GM12878 (cell line): ENCODE measurements at regions not wholly inside any gene's neighbourhood (a gene's known extent, or its start where the extent isn't known, plus 50 kb on each side); places are given as distances from the start of the nearest gene placed in this dataset.

ENCODE experiments used
- ATAC-seq: fragments of 200-7000 bp; cut with Tn5 transposase; 3 replicates; pipeline ENCODE4 v1.9.1; 2020; ENCODE audit warnings: mild to moderate bottlenecking, moderate library complexity
- BruUV-seq: library from RNA; stranded (reverse); fragments of 400-500 nt; replicated peaks from 2 replicates; lab custom pipeline; 2021; lab: Mats Ljungman, UMichigan
- CTCF ChIA-PET: fragments of 300-600 bp; sonication (Branson Sonifier 250); formaldehyde crosslinking; extraction: SDS; loops from one replicate; lab custom pipeline; 2021; ENCODE audit warnings: inconsistent platforms; lab: Yijun Ruan, JAX
- POLR2A ChIA-PET: fragments of 350-600 bp; formaldehyde crosslinking; extraction: SDS; loops from one replicate; lab custom pipeline; 2021; ENCODE audit warnings: inconsistent platforms; lab: Charles Lee
- RAD21 ChIA-PET: fragments of 300-600 bp; sonication (Branson Sonifier 250); formaldehyde crosslinking; loops from one replicate; lab custom pipeline; 2023; ENCODE audit warnings: antibody characterized with exemption; ENCODE audit not compliant: unreplicated experiment; lab: Charles Lee
- SMC1A ChIA-PET: fragments of 300-600 bp; sonication (Branson Sonifier 250); formaldehyde crosslinking; loops from one replicate; lab custom pipeline; 2023; ENCODE audit not compliant: unreplicated experiment, uncharacterized antibody; lab: Charles Lee
- DNase-seq: peaks from one replicate; pipeline ENCODE4 v3.0.0-alpha.2; 2011; ENCODE audit warnings: low read depth, low spot score
- FAIRE-seq: peaks from 3 replicates; lab custom pipeline; 2011; peaks lifted over from hg19 to GRCh38; lab: Jason Lieb, UNC
- H2AFZ ChIP-seq: 2 replicates; pipeline ENCODE4 v1.6.0; 2011; ENCODE audit warnings: low read depth, low read length, control low read depth; ENCODE audit not compliant: control insufficient read depth
- H3K27ac ChIP-seq: 2 replicates; pipeline ENCODE4 v1.5.1; 2011; ENCODE audit warnings: control low read depth; ENCODE audit not compliant: control insufficient read depth, insufficient read depth
- H3K27me3 ChIP-seq, 2 experiments: replicated peaks in 1 of 2; 2 replicates each; pipeline versions ENCODE4 v1.6.0 to v1.6.1; 2011; ENCODE audit warnings: low read length in 1 of 2; ENCODE audit not compliant: control insufficient read depth in 2 of 2, insufficient read depth in 2 of 2
- H3K36me3 ChIP-seq, 2 experiments: 2 replicates each; pipeline ENCODE4 v1.5.1; 2011; ENCODE audit warnings: low read length in 1 of 2; ENCODE audit not compliant: control insufficient read depth in 2 of 2, insufficient read depth in 2 of 2
- H3K4me1 ChIP-seq: 2 replicates; pipeline ENCODE4 v1.6.1; 2011; ENCODE audit warnings: mild to moderate bottlenecking, low read length, moderate library complexity, mixed read lengths; ENCODE audit not compliant: control insufficient read depth, insufficient read depth
- H3K4me2 ChIP-seq: 2 replicates; pipeline ENCODE4 v1.6.0; 2011; ENCODE audit warnings: control low read depth; ENCODE audit not compliant: control insufficient read depth, insufficient read depth
- H3K4me3 ChIP-seq: fragments of 200-600 bp; sonication (generic); 2 replicates; pipeline ENCODE4 v1.5.1; 2016
- H3K79me2 ChIP-seq: 2 replicates; pipeline ENCODE4 v1.6.0; 2011; ENCODE audit warnings: low read length; ENCODE audit not compliant: control insufficient read depth, insufficient read depth
- H3K9ac ChIP-seq: 2 replicates; pipeline ENCODE4 v1.8.0; 2011; ENCODE audit warnings: low read length, control low read depth, mixed read lengths; ENCODE audit not compliant: control insufficient read depth, insufficient read depth
- H3K9me3 ChIP-seq: replicated peaks from 3 replicates; pipeline ENCODE4 v1.5.1; 2011; ENCODE audit warnings: mild to moderate bottlenecking, low read length; ENCODE audit not compliant: control insufficient read depth, insufficient read depth
- H4K20me1 ChIP-seq: 2 replicates; pipeline ENCODE4 v1.6.0; 2011; ENCODE audit not compliant: control insufficient read depth, insufficient read depth
- BCL11A ChIP-seq: IDR thresholded peaks from 2 replicates; pipeline ENCODE4 v1.6.1; 2011; ENCODE audit warnings: low read depth, low read length
- BCL3 ChIP-seq: IDR thresholded peaks from 2 replicates; pipeline ENCODE4 v1.6.1; 2011; ENCODE audit warnings: borderline replicate concordance, low read depth, mild to moderate bottlenecking, moderate library complexity, low read length; ENCODE audit not compliant: insufficient read depth, poor library complexity, severe bottlenecking
- CUX1 ChIP-seq: IDR thresholded peaks from 2 replicates; pipeline ENCODE4 v1.6.1; 2012; ENCODE audit warnings: improper control_type of control experiment, low read depth, low read length; ENCODE audit not compliant: insufficient replicate concordance
- PAX5 ChIP-seq: IDR thresholded peaks from 2 replicates; pipeline ENCODE4 v1.6.1; 2011; ENCODE audit warnings: low read depth, low read length, borderline replicate concordance
- SIN3A ChIP-seq: IDR thresholded peaks from 2 replicates; pipeline ENCODE4 v1.6.1; 2012; ENCODE audit warnings: low read depth, low read length, improper control_type of control experiment
- SKIL ChIP-seq: fragments of 450-650 bp; IDR thresholded peaks from 2 replicates; pipeline ENCODE4 v1.6.1; 2017; ENCODE audit warnings: mild to moderate bottlenecking, low read depth, inconsistent platforms; ENCODE audit not compliant: poor library complexity, severe bottlenecking
- SREBF1 ChIP-seq: IDR thresholded peaks from 2 replicates; pipeline ENCODE4 v1.6.1; 2012; ENCODE audit warnings: mild to moderate bottlenecking, low read length
- TARDBP ChIP-seq: IDR thresholded peaks from 2 replicates; pipeline ENCODE4 v1.6.1; 2016; ENCODE audit warnings: borderline replicate concordance
- ZZZ3 ChIP-seq: IDR thresholded peaks from 2 replicates; pipeline ENCODE4 v1.6.1; 2011; ENCODE audit warnings: low read depth; ENCODE audit not compliant: control insufficient read depth, insufficient read length
- WGBS: methylation state at CpG from one replicate; pipeline ENCODE4 v1.1.6; 2016; ENCODE audit warnings: low lambda C conversion rate; ENCODE audit not compliant: insufficient replicate concordance, insufficient coverage; ENCODE audit errors: missing lambda C conversion rate; 5-methylcytosine and 5-hydroxymethylcytosine counted together
- in situ Hi-C: fragments of 300-500 bp; cut with MboI; formaldehyde crosslinking; loops from 9 replicates; pipeline ENCODE4 v1.14.3; 2018; ENCODE audit warnings: mixed read lengths
- intact Hi-C: fragments of 100-400 bp; cut with micrococcal nuclease; formaldehyde crosslinking; loops from one replicate; pipeline ENCODE4 v1.14.2; 2022; ENCODE audit not compliant: unreplicated experiment

- TF ChIP-seq BCL3, result no peak
- TF ChIP-seq, all 136 proteins: peak for 0
Observed at GRCh38 chr6:170230520-170231292, 60.2 kb downstream of the DLL1 start (continued).

GRCh38 chr6:170229851-170230519 lies 60.9 kb downstream of the DLL1 start:
- H2AFZ ChIP-seq, result no peak overlapping the region
- H3K27ac ChIP-seq, result no peak overlapping the region
- no peak overlapping the region for H3K9ac ChIP-seq
- BruUV-seq, result no TSS peak
- CTCF ChIA-PET, result no interaction called here
- H3K9me3 ChIP-seq, result no peaks in the 10 kb centered on the region
- DNase-seq (no peak), FAIRE-seq (no peak), ATAC-seq (no peak)
- intact Hi-C loops (no loop called here), in situ Hi-C loops (no loop called here)
- RAD21 ChIA-PET, result no interaction called here
- no peaks in the 10 kb centered on the region for H3K36me3 ChIP-seq
- POLR2A ChIA-PET, result no interaction called here
- no peaks in the 10 kb centered on the region for H3K4me1 ChIP-seq
- H3K4me3 ChIP-seq, result no peak overlapping the region
- H3K27me3 ChIP-seq, result no peaks in the 10 kb centered on the region
- 0 out of 2 replicates have a peak, but pooled peaks cover 2% of the 10 kb centered on the region for H4K20me1 ChIP-seq
- H3K4me2 ChIP-seq, result no peak overlapping the region
- WGBS, result 52% methylated on average over 23 of the region's 25 CpGs
- SMC1A ChIA-PET, result no interaction called here
- no peaks in the 10 kb centered on the region for H3K79me2 ChIP-seq
- TF ChIP-seq CUX1, result no peak
- TF ChIP-seq SREBF1, result no peak
- TF ChIP-seq TARDBP, result no peak
- TF ChIP-seq BCL11A, result no peak
- TF ChIP-seq SKIL, result no peak
- TF ChIP-seq SIN3A, result no peak
- no peak for TF ChIP-seq PAX5
- TF ChIP-seq ZZZ3, result no peak
